ENCODE measurements at regions not wholly inside any gene's neighbourhood (a gene's known extent, or its start where the extent isn't known, plus 50 kb on each side); places are given as distances from the start of the nearest gene placed in this dataset.

DNA sequence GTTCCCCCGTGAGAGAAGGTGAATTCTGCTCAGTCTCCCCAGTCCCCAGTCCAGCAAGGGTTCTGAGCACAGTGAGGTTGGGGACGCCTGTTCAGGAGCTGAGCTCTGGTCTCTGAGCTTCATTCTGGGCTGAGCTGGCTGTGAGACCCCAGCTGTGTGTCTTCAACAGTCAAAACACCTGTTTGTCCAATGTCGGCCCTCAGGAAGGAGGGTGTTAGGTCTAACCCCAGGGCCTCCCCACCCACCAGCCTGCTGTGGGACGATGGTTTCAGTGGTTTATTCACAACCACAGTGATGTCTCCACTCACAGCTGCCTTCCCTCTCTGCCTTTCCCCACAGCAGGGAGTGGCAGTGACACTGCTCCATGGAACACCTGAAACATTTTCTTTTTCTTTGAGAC is 1282.9 kb downstream of the TBC1D22A start:
- no peak for DNase-seq

DNA sequence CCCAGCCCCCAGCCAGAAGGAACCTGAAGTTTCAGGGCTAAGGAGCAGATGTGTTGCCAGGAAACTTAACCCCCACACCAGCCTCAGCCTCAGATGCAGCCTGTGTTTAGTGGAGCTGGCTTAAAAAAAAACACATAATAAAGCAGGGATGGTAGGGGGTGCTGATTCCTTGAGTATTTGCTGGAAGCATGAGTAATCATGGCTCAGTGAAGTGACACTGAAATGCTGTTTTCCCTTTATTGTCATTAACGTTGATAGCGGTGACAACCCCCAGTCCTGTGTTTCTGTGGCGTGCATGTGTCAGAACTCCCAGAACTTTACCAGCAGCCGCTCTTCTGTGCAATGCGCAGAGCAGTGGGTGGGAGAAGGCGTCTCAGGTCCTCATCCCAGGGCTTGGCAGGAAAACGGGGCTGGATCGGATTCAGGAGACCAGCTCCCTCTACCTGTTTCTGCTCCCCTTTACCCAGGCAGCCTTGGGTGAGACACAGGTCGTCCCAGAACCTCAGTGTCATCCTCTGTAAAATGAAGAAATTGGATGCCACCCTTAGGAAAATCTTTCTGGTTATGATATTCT is 1282.1 kb downstream of the TBC1D22A start:
- no peak for DNase-seq

DNA sequence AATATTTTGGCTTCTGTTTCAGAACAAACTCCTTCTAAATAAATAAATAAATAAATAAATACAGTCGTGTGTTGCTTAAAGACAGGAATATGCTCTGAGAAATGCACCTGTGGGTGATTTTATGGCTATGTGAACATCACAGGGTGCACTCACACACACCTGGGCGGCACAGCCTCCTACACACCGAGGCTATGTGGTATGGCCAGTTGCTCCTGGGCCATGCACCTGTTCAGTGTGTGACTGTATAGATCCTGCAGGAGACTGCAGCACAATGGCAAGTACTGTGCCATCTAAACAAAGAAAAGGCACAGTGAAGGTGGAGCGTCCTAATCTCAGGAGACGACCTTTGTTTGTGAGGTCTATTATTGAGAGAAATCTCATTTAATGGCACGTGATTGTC is 1281.1 kb downstream of the TBC1D22A start:
- no peak for DNase-seq

DNA sequence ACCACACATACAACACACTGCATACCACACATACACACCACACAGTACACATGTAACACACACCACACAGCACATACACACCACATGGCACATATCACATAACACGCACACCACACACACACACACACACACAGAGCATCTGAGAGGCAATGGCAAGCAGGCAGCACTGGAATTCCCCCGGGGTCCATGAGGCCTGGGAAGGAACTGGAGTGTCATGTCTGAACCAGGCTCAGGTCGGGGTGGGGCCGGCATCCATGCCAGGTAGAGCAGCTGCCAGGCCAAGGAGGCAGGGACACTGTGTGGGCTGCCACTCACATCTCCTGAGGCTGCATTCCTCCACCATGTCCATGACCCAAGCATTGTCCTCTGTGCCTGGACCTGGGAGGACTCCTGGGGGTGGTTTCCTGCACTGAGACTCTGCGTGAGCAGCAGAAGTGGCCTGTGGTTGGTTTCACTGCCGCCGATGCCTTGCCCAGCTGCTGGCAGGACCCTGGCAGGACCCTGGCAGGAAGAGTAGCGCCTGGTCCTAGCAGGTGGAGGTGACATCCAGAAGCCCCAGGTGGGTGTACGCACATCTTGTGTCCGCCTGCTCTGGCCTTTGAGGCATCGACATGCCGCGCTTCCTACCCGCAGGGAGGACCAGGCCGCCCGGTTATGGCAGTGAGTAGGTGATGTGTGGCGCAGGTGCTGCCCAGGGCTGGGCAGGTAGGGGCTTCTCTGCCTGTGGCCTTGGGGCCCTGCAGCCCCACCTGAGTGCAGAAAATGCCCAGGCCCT is 1280.4 kb downstream of the TBC1D22A start:
- no peak for DNase-seq

DNA sequence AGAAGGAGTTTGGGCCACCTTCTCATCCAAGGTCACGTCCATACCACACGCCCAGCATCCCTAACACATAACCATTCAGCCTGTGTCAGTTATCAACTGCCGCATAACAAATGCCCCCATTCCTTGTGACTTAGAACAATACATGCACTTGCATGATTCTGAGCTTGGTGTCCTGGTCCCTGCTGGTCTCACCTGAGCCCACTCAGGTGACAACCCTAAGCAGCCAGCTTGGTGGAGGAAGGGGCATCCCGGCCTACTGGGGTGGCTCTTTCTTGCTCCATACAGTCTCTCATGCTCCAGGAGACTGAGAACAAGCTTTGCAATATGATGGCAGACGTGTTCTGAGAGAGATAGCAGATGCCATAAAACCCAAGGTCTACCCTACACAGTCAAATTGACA is 1276.9 kb downstream of the TBC1D22A start:
- no peak for DNase-seq

DNA sequence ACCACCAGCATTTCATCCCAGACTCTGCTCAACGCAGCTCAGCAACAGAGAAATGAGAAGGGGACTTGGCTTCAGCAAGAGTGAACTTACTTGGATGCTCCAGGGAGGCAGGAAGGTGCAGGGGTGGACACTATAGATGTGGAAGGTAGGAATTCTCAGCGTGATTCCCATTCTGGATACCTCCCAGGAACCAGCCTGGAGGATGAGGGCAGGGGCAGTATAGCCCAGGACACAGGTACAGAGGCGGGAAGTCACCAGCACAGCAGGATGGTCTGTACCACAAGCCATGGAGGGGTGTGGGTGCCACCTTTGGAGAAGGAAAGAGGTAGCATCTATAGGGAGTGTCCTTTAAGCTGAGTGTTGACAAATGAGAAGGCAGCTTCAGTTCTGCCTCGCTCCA is 1275.2 kb downstream of the TBC1D22A start:
- no peak for DNase-seq

DNA sequence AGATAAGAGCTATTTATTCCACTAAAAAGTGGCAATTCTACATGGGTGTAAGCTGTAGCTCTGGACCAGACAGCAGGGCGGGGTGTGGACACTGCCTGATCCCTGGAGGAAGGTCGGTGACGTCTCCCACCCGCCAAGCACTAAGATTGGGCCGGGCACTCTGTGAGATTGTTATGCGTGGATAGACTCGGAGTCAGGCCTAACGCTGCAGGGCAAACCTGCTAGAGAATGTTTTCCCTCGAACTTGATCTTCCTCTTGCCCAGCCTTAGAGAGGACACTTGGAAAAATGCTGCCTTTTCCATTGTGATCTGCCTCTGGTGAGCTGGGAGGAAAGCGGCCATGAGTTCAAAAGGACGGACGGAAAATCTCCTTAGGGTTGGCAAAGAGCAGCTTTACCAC is 1273.4 kb downstream of the TBC1D22A start:
- DNase-seq = no peak

DNA sequence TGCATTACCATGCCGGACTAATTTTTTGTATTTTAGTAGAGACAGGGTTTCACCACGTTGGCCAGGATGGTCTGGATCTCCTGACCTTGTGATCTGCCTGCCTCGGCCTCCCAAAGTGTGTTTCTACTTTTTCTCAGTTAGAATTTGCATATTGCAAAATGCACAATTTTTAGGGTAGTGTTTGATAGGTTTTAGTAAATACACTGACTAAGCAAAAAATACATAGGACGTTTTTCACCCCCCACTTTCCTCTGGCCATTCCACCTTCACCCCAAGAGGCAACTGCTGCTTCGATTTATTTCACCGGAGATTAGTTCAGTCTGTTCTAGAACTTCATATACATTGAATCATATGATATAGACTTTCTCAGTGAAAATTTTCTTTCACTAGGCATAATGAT is 1269.1 kb downstream of the TBC1D22A start:
- DNase-seq = no peak

DNA sequence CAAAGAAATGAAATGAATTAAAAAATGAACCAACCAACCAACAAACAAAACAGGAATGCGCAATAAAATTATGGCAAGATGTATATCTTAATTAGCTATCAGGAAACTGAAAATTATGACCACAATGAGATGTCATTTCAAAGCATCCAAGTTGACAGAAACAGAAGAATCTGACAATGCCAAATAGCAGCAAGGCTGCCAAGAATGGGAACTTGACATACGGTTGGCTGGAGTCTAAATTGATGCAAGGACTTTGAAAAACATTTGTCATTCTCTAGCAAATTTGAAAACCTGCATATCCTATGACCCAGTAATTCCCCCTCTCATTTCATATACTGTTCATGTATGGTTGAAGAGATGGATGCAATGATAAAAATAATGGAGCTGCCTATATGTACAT is 1262.6 kb downstream of the TBC1D22A start:
- DNase-seq = no peak

DNA sequence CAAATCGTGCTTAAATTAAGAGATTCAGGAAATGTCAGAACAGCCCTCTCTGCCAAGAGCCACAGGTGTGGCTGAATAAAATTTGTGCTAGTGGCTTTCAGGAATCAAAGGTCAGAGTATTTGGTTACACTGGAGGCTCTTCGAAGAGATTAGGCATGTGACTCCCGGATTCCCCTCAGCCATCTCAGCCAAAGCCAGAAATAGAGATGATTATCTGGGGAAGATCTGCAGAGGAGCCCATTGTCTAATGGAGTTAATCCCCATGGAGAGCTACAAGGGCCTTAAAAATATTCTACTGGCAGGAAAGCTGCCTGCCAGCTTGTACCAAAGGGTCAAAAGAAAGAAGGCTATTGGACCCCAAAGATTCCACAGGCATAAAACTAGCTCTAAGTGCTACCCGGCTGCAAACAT is 1259.5 kb downstream of the TBC1D22A start:
- no peak for DNase-seq

DNA sequence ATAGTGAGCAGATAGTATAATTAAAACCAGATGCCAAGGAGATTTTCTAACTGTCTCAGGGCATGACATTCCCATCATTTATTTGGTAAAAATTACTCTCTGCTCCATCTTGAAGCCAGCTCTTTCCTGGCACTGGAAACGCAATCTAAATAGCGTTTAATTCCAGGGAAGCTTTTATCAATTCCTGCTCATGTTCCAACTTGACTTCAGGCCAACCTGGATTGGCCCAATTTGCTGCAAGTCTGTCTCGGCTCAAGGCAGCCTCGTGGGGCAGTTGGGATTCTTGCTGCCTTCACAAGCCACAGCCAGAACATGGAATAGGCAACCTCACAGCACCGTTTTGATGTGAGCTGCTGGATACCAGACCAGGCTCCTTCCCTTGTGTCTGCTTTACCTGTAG is 1255.9 kb downstream of the TBC1D22A start:
- DNase-seq = no peak

DNA sequence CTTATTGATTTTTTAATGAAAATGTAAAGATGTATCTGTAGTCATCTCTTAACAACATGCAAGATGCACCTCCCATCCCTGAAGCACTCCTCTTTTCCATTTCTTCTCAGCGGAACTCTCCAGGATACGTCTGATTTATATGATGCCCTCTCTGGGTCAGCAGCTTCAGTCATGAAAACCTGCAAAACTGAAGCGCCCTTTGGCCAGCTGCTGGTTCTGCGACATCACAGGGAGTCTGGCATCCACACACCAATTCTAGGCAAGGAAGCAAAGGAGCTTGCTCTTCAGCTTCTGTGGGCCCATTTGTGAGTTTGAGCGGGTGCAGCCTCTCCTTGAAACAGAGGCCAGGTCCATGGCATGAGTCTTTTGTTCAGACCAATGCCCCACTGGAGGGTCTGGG is 1253.3 kb downstream of the TBC1D22A start:
- no peak for DNase-seq

DNA sequence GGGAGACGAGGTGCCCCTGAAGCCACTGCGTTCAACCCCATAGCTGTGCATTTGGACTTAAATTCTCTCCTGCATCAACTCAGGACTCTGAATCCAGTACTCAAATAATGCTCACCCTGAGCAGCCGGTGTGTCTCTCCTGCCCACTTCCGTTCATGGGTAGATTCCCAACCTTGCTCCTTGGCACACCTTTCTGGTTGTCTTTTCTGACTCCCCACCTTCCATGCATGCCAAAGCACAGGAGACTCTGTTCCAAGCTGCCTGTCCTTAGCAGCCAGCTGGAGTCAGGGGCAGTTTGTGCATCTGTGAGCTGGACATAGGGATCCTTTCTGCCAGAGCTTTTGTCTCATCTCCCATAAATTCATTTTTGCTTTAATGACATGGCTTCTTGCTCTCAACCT is 1242.5 kb downstream of the TBC1D22A start:
- DNase-seq = no peak

DNA sequence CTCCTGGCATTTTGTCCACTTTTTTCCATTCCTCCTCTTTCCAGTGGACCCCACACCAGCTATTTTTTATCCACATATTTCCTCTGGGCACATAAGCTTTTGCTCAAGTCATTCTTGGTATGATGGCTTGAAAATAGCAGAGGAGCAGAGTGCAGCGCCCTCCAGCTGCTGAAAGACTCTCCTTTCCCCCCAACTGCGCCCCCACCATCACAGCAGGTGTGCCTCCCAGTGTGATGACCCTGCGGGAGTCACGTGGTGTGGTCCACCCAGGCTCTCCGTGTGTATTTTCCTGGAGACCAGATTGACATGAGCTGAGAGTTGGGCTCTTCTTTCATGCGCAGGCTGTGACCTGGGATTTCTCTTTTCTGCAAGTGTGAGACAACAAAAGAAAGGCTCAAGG is 1241.6 kb downstream of the TBC1D22A start:
- no peak for DNase-seq

DNA sequence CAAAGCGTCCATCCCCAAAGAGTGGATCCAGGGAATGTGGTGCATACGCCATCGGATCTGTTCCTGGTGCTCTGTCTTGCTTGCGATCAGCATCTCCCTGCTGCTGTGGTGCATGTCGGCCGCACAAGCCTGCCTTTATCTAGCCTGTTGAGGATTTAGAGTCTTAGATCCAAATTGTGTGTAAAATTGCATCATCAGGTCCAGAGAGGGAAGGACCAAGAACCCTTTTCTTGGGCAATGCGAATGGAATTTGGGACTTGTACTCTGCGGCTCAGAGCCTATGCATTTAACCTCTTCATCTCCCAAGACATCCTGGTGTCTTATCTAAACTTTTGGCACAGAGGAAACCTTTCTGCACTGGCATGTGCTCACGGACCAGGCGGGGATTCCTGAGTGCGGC is 1238.7 kb downstream of the TBC1D22A start:
- no peak for DNase-seq

DNA sequence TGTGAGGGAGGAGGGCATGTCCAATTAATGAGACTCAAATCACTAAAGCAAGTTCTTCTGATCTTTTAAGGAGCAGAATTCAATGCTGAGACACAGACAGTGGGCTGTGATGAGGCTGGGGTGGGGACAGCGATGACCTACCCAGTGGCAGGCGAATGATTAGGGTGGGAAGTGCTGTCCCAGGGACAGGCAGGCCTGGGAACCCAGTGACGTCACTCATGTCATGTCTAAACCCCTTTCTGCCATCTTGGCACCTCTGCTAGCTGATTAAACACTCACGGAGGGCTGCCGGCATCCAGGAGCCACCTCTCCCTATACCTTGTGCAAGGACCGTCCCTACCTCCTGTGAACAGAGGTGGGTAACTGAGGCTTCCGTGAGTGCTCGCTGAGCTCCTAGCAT is 1235.2 kb downstream of the TBC1D22A start:
- no peak for DNase-seq

DNA sequence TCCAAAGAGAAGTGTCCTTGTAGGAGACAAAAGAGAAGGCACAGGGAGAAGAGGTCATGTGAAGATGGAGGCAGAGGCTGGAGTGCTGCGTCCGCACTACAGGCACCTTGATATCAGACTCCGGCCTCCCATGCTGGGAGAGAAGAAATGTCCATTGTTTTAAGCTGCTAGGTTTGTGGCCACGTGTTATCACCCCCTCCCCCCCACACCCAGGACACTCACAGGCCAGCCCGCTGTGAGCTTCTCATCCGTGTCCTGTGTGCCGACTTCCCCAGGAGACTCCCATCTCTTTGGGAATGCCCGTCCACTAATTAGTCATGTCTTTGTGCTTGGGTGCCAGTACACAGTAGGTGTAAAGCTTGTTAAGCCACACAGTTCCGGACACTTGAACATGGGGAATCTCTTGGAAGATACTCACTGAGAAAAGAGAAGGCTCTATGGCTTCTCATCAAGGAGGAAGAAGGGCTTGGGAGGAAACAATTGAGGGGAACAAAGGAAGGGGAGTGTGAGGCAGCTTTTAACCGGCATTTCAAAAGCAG is 1234.7 kb downstream of the TBC1D22A start:
- no peak for DNase-seq

DNA sequence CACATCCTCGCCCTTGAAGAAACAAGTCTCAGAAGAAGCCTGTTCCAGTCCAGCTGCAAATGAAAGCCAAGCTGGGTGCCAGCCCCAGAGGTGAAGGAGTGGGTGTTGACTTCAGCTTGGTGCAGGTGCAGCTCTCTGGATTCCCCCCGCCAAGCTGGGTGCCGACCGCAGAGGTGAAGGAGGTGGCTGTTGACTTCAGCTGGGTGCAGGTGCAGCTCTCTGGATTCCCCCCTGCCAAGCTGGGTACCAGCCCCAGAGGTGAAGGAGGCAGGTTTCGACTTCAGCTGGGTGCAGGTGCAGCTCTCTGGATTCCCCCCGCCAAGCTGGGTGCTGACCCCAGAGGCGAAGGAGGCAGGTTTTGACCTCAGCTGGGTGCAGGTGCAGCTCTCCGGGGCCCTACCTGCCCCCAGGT is 1234.0 kb downstream of the TBC1D22A start:
- no peak for DNase-seq

DNA sequence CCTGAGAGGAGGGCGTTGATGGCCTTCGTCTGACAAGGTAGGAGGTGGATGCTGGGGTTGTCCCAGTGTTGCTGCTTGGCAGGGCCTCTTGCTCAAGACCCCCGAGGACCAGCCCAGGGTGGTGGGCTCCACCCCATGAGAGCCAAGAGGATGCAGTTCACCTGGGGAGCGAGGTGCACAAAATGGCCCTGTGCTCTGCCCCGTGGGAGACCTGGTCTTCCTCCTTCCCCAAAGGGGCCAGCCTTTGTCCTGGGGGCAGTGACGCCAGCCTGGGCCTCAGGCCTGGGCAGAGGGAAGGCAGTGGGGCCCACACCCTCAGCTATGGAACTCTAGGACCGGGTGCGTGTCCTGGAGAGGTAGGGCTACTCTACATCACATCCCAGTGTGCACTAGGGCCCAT is 1233.3 kb downstream of the TBC1D22A start:
- DNase-seq = no peak

DNA sequence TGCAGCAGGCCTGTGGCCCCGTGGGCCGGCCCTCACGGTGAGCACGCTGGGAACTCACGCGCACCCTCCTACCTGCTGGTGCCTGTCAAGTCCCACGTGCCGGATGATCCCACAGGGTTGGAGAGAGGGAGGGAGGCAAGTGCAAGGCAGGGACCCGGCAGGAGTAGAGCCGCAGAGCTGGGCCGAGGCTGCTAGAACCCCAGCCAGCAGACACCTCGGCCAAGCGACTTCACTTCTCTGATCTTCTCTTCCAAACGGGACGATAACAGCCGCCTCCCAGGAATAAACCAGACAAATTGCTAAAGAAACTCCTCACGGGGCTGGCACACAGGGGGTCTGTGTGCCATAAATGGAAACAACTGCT is 1232.8 kb downstream of the TBC1D22A start:
- no peak for DNase-seq

DNA sequence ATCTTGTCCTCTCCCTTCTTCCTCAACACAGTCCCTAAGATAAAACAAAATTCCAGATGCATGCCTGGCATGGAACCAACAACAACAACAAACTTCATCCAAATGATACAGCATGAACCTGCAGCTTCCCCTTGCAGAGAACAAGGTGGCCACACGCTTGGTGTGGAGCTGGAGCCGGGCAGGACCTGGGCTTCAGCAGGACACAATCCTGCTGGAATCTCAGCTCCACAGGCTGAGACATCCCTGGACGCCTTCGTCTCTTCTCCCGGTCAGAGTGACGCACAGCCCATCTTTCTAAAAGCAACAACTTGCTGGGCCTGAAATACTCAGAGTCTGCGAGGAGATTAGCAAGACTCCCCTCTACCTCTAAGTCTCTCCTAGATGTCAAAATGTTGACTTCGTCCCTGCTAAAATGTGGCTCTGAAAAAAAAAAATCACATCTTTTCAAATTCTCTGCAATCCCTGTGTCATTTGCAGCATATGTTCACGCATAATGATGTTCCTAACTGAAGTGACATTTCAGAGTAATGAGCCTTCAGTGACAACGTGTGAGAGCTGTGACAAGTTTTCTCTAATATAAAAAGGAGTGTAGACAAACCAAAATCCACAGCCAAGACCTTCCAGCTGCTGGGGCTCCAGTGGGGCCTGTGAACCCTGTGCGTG is 1232.3 kb downstream of the TBC1D22A start:
- no peak for DNase-seq

DNA sequence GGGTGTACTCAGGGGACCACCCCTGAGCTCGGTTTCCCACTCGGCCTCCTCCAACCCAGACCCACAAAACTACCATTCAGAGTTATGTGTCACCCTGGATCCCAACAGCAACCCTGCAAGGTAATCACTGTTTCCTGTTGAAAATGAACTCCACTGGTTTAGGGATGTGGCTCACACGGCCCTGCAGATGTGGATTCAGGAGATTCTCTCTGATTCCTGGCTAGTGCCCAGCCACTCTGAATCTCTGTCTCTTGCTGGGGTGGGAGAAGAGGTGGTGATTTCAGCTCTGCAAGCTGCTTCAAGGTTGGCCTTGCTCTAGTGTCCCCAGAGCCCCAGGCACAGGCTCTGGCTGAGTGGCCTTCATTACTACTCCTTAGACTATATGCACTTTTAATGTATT is 1231.6 kb downstream of the TBC1D22A start:
- no peak for DNase-seq

DNA sequence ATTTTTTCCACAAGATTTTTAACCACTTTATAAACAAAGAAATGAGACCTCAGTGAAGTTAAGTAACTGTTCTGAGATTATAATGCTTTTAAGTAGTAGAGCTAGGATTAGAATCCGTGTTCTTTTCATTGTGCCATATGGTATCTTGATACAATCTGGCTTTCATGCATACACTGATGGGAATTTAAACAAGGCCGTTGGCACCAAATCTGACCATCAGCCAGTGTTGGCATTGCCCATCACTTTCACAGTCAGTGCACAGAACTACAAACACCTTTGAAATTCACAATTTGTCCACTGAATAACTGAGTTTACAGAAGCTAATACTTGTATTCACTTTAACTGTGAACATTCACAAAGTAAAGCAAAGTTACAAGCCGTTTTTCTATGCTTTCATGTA is 1228.0 kb downstream of the TBC1D22A start:
- DNase-seq = no peak

DNA sequence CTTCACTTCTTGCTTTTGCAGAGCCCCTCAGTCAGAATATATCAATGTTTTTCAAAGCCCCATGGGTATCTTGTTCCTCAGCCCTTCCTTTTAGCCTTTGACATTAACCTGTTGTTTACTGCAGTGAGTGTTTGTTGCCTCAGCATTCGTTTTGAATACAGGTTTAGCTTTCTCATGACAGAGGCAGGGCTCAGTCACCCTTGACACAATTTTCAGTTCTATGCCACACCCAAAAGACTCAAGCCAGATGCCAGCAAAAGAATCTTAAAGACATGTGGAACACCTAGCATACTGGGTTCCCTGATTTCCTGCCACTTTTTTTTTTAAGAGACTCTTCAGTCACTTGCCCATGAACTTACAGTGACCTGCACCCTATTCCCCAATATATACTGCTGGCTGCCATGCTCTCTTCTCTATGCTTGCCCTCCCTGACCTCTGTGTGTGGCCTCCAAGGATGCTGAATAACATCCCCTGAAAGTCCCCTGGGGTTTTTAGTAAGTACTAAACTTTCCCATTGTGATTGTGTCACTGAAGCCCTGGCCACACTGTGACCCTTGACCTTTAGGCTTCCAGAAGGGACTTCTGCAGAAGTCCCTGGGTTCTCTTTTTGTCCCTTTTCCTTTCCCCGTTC is 1225.5 kb downstream of the TBC1D22A start:
- DNase-seq = no peak
